DND-41 (cell line): ENCODE measurements at regions not wholly inside any gene's neighbourhood (a gene's known extent, or its start where the extent isn't known, plus 50 kb on each side); places are given as distances from the start of the nearest gene placed in this dataset.

Source experiments
- ATAC-seq: fragments of 200-7000 bp; cut with Tn5 transposase; 3 replicates; pipeline ENCODE4 v1.9.1; 2021; ENCODE audit warnings: low read depth; ENCODE audit not compliant: insufficient read depth
- DNase-seq: peaks from one replicate; pipeline ENCODE4 v3.0.0-alpha.2; 2020
- H2AFZ ChIP-seq: 2 replicates; pipeline ENCODE4 v1.6.0; 2012; ENCODE audit warnings: low read depth, low read length
- H3K27ac ChIP-seq: 2 replicates; pipeline ENCODE4 v1.5.1; 2012; ENCODE audit warnings: low read length, inconsistent platforms
- H3K27me3 ChIP-seq: fragments of 200-600 bp; sonication (generic); 2 replicates; pipeline ENCODE4 v1.6.0; 2012; ENCODE audit warnings: low read length, mild to moderate bottlenecking, inconsistent platforms; ENCODE audit not compliant: insufficient read depth, poor library complexity
- H3K36me3 ChIP-seq: 2 replicates; pipeline ENCODE4 v1.5.1; 2012; ENCODE audit warnings: low read length, inconsistent platforms; ENCODE audit not compliant: insufficient read depth
- H3K4me1 ChIP-seq: 2 replicates; pipeline ENCODE4 v1.5.1; 2012; ENCODE audit warnings: mild to moderate bottlenecking, low read length; ENCODE audit not compliant: insufficient read depth
- H3K4me2 ChIP-seq: 2 replicates; pipeline ENCODE4 v1.6.0; 2012; ENCODE audit warnings: mild to moderate bottlenecking, moderate library complexity, low read length, inconsistent platforms; ENCODE audit not compliant: insufficient read depth
- H3K4me3 ChIP-seq, 2 experiments: fragments of 200-600 bp in 1 of 2; shearing (Covaris generic) in 1 of 2; 2 replicates each; pipeline ENCODE4 v1.5.1; 2012 to 2016; ENCODE audit warnings: inconsistent platforms in 2 of 2, low read length in 2 of 2, mild to moderate bottlenecking in 2 of 2, low read depth in 1 of 2, moderate library complexity in 1 of 2
- H3K79me2 ChIP-seq: 2 replicates; pipeline ENCODE4 v1.6.0; 2012; ENCODE audit warnings: low read length, inconsistent platforms; ENCODE audit not compliant: insufficient read depth
- H3K9ac ChIP-seq: 2 replicates; pipeline ENCODE4 v1.6.0; 2012; ENCODE audit warnings: low read depth, mild to moderate bottlenecking, inconsistent platforms, low read length, moderate library complexity
- H3K9me3 ChIP-seq: 2 replicates; pipeline ENCODE4 v1.5.1; 2012; ENCODE audit warnings: low read length, moderate library complexity, mild to moderate bottlenecking, inconsistent platforms; ENCODE audit not compliant: insufficient read depth, severe bottlenecking
- H4K20me1 ChIP-seq: 2 replicates; pipeline ENCODE4 v1.6.0; 2012; ENCODE audit warnings: low read length; ENCODE audit not compliant: insufficient read depth
- EZH2 ChIP-seq: IDR thresholded peaks from 3 replicates; pipeline ENCODE4 v1.6.1; 2012; ENCODE audit warnings: borderline replicate concordance, low read depth, mild to moderate bottlenecking, moderate library complexity, low read length, inconsistent platforms; ENCODE audit not compliant: severe bottlenecking
- TF ChIP-seq, protein P1 (sequence below): IDR thresholded peaks from 2 replicates; pipeline ENCODE4 v1.5.1; 2012; ENCODE audit warnings: borderline replicate concordance, low read length, moderate library complexity, mild to moderate bottlenecking; ENCODE audit not compliant: poor library complexity, severe bottlenecking; ENCODE audit errors: extremely low read depth

DNA sequence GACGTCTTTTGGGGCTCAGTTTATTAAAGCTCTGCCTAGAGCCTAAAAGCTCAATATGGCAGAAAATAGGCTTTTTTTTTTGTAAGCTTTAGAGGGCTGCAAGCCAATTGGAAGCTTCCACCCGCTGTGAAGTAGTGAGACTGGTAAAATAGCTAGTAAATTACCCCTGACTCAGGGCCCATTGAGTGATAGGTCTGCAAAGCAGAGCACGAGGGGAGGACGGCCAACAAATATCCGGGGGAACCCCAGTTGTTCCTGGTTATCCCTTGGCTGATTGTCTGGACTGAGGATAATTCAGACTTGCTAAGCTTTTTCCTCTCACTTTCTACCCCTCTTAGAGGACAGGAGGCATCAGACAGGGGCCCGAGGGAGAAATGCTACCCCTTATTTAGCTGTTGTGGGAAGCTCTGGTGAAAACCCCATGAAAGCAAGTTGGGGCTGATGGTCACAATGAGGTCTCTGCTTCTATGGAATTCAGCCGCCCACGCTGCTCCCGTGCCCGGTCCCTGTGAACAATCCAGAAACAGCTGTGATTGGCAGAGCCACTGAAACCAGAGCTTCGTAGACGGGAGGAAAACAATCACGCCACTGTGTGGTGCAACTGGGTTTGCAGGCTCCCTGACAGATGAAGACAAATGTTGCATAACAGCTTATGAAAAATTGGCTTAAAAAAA lies 141.9 kb upstream of the LGALSL start:
- Histone ChIP-seq H3K4me3 (no peak overlapping the region), H3K4me2 (no peak overlapping the region), H3K27me3 (peaks cover 19% of the 10 kb centered on the region), H3K36me3 (no peaks in the 10 kb centered on the region), H3K9ac (no peak overlapping the region), H3K27ac (no peak overlapping the region), H3K9me3 (no peaks in the 10 kb centered on the region), H2AFZ (no peak overlapping the region), H3K4me1 (no peaks in the 10 kb centered on the region), H4K20me1 (no peaks in the 10 kb centered on the region), H3K79me2 (no peaks in the 10 kb centered on the region)
- TF ChIP-seq, protein P1, sequence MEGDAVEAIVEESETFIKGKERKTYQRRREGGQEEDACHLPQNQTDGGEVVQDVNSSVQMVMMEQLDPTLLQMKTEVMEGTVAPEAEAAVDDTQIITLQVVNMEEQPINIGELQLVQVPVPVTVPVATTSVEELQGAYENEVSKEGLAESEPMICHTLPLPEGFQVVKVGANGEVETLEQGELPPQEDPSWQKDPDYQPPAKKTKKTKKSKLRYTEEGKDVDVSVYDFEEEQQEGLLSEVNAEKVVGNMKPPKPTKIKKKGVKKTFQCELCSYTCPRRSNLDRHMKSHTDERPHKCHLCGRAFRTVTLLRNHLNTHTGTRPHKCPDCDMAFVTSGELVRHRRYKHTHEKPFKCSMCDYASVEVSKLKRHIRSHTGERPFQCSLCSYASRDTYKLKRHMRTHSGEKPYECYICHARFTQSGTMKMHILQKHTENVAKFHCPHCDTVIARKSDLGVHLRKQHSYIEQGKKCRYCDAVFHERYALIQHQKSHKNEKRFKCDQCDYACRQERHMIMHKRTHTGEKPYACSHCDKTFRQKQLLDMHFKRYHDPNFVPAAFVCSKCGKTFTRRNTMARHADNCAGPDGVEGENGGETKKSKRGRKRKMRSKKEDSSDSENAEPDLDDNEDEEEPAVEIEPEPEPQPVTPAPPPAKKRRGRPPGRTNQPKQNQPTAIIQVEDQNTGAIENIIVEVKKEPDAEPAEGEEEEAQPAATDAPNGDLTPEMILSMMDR, result no peak
- no peak for TF ChIP-seq EZH2
- DNase-seq, result no peak
- ATAC-seq, result no peak

DNA sequence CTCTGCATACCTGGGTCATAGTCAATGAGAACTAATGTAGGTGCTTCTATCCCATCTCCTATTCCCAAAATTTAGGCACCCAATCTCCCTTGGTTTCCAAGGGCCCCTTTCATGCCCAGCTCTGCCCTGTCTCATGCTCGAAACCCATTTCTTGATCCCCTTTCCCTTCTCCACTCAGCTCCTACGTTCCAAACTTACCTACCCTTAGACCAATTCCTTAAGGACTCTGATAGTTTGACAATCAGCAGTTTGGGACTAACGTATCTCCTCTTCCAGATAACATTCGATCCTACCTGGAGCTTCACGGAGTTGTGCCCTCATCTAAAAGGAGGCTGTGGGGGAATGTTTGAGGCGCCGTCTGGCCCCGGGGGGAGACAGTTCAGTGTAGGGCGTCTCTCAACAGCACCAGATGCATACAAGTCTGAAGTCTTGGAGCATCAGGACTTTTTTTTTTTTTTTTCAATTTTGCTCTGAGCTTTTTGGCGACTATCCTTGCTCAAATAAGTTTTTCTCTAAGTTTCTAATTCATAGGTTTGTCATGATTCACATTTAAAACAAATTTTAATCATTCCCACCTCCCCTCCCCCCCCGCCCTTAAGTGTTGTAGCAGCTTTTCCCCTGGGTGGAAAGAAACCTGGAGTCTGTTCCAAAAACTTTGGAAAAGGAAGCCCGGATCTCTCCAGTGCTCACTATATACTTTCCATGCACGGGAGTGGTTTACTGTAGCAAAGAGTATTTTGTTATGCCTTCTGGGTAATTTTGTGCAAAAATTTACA lies 141.2 kb upstream of the LGALSL start:
- Histone ChIP-seq H2AFZ (no peak overlapping the region), H3K9me3 (no peaks in the 10 kb centered on the region), H3K4me3 (no peak overlapping the region)

DNA sequence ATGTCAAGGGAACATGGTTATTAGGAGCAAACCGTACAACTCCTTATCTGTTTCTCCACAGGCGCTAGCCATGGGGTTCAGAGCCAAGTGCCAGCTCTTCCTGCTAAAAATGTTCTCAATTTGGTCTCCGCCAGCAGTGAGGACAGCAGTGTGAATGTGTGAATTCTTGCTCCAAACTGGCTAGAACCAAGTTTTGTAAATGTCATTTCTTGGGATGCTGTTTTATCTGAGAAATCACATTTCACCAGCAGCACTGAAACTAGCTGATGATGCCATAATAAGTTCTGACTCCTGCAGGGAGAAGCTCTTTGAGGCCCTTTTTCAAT lies 140.6 kb upstream of the LGALSL start:
- TF ChIP-seq EZH2, result no peak
- TF ChIP-seq, protein P1, result no peak
- H3K4me3 ChIP-seq, result no peak overlapping the region
- no peak overlapping the region for H3K4me2 ChIP-seq
- H3K36me3 ChIP-seq, result no peaks in the 10 kb centered on the region
- H3K27ac ChIP-seq, result no peak overlapping the region
- DNase-seq (no peak), ATAC-seq (no peak)
- peaks cover 18% of the 10 kb centered on the region for H3K27me3 ChIP-seq
- no peaks in the 10 kb centered on the region for H3K79me2 ChIP-seq
- no peaks in the 10 kb centered on the region for H3K9me3 ChIP-seq
- no peaks in the 10 kb centered on the region for H4K20me1 ChIP-seq
- no peak overlapping the region for H2AFZ ChIP-seq
- H3K9ac ChIP-seq, result no peak overlapping the region
- H3K4me1 ChIP-seq, result no peaks in the 10 kb centered on the region

More for the DNA sequence above, 141.2 kb upstream of the LGALSL start:
- Histone ChIP-seq H3K4me1 (no peaks in the 10 kb centered on the region), H3K27ac (no peak overlapping the region), H3K36me3 (no peaks in the 10 kb centered on the region), H3K79me2 (no peaks in the 10 kb centered on the region), H3K27me3 (peaks cover 18% of the 10 kb centered on the region), H3K4me2 (no peak overlapping the region), H3K9ac (no peak overlapping the region), H4K20me1 (no peaks in the 10 kb centered on the region)
- DNase-seq (no peak), ATAC-seq (no peak)
- TF ChIP-seq, protein P1, result no peak
- TF ChIP-seq EZH2, result no peak
